GM19395 (cell line): ENCODE measurements at regions not wholly inside any gene's neighbourhood (a gene's known extent, or its start where the extent isn't known, plus 50 kb on each side); places are given as distances from the start of the nearest gene placed in this dataset.

Source experiments
- ATAC-seq: cut with Tn5 transposase; IDR thresholded peaks from one replicate; pipeline ENCODE4 v1.9.1; 2021; ENCODE audit warnings: mild to moderate bottlenecking, moderate library complexity; ENCODE audit not compliant: unreplicated experiment

- no peak for ATAC-seq
These were observed 111.0 kb downstream of the IRX5 start for GRCh38 chr16:55041540-55042234.

DNA sequence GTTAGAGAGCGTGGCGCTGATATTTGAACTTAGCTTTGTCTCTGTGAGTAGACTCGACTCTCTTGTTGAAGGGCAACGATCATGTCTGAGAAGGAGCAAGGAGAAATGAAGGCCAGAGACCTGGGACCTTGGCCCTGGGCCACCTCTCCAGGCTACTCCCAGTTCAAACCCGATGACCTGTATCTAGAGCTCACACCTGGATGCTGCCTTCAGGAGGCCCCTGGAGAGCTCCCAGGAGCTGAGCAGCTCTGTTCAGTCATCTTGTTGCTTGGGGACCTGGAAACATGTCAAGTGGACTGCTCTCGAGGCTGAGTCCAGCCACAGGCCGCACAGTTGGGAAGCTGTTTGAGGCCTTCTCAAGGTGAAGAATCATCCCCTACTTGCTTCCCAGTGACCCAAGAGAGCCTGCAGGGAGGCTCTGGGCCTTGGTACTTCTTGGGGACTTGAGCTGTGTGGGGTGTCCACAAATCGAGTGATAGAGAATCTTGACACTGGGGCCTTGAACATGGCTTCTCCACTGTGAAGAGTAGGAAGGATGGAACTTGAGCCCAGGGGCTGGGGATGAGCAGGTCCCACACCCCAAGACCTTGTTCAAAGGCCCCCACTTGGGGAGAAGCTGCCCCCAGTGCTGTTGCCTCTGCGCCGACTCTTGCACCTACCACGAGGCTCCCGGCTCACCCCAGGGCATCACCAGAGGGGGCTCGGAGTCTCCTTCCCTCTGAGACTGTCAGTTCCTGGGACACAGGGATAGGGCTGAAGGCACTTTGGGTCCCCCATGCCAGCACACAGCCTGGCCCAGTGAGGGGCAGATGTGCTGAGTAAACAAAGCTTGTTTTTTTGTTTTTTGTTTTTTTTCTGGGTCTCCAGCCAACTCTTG lies 112.1 kb downstream of the IRX5 start:
- ATAC-seq, result no peak

DNA sequence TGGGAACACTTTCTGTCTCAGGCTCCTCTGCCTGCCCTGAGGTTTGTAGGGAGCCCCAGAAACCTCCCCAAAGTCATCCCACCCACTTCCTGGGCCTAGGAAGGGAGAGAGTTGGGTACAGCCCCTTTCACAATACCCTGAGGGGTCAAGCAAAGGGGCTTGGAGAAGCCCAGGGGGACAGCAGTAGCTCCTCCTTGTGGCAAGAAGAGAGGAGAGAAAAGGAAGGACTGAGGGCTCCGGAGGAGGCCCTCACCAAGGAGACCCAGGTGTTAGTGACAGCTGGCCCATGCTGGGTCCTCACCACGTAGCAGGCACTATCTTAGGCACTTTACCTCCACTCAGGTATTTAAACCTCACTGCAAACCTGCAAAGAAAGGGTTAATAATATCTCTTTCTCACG lies 112.8 kb downstream of the IRX5 start:
- no peak for ATAC-seq

DNA sequence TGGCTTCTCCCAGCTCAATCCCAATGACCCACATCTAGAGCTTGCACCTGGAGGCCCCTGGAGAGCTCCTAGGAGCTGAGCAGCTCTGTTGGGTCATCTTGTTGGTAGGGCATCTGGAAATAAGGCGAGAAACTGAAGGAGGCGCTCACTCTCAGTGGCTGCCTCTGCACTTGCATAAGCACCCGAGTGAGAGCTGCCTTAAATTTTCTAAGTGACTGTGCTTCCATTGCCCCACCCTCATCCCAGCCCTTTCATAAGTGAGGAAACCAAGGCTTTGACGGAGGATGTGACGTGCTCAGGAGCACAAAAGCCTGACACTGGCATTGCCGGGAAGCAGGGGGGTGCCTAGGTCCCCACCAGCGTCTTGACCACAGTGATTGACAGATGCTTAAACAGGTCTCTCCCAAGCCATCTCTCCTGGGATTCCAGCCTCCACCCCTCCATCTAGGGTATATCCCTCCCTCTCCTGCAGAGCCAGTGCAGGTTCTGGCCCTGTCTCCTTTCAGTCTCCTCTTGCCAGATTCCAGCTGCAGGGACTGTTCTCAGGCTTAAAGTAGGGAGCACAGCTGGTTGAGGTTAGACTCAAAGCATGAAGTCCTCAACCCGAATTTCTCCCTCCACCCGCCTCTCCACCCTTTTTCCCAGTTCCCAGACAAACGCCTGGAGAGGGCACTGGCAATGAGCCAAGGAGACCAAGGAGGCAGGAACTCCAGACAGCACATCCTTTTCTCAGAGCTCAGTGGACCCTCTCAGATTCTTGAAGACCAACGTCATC lies 113.7 kb downstream of the IRX5 start:
- ATAC-seq, result no peak

DNA sequence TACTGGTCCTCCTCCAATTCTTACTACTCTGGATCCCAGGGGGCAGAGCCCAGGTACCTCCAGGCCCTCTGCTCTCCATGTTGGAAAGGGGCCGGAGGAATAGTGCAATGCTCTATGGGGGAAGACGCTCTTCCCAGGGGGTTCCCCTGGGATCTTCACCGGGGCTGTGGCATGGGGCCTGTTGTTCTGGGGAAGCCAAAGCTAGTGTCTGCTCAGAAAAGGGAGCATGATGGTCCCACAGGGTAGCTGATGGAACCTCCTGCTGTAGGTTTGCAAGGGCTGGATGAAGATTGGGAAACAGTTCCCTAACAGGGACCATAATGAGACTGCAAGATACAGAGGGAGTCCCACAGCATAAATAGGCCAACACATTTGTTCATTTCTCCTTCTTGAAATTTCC lies 114.7 kb downstream of the IRX5 start:
- no peak for ATAC-seq

GRCh38 chr16:55045756-55046460 lies 115.2 kb downstream of the IRX5 start:
- no peak for ATAC-seq

DNA sequence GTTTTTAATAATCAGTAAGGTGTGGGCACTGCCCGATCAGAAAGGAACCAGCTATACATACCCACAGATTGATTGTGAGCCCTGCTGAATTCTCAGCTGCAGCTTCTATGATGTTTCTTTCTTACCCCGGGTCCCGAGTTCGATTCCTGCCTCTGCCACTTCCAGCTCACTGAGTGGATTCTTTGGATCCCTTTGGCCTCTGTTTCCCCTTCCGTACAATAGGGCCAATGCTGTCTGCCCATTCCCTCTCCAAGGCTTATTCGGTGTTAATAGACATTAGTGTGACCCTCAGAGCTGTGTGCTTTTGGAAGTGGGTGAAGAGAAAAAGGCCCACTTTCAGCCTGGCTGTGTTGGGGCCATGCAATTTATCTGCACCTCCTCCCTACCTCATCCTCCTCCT lies 115.8 kb downstream of the IRX5 start:
- ATAC-seq, result no peak

GRCh38 chr16:55046916-55047315 lies 116.3 kb downstream of the IRX5 start:
- no peak for ATAC-seq

DNA sequence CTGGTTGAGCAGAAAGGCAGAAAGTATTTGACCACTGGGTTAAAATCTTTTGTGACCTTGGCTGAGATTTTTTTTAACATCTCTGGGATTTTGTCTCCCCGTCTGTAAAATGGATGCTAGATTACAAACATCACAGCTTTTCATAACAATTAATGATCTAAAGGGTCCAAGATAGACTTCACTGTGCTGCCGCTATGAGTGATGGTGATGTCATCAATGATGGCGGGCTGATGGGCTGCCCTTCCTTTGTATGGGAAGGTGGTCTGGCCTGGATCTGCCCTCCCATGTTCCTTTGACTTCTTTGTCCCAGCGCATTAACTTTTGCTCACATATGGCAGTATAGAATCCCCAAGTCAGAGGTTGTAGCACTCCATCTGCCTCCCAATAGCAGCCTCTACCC lies 116.7 kb downstream of the IRX5 start:
- no peak for ATAC-seq

- no peak for ATAC-seq
These were observed 117.3 kb downstream of the IRX5 start for GRCh38 chr16:55047903-55048497.

DNA sequence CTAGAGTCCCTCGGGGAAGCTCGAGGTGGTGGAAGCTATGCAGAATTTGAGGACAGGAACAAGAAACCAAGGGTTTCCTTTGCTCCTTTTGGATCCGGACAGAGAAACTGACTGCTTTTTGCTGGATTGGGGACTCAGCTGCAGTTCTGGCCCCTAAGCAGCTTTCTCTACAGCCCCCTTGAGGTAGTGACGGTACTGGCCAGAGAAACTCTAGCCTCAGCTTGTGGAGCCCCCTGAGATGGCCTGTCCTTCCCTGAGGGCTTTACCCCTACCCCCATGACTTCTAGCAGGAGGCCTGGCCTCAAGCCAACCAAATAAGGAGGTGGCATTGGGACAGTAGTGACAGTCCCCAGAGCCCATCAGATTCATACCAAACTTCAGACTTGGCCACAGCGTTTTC lies 118.1 kb downstream of the IRX5 start:
- no peak for ATAC-seq

- no peak for ATAC-seq
These were observed 121.1 kb downstream of the IRX5 start for GRCh38 chr16:55051571-55052347.

- ATAC-seq, result no peak
These were observed 121.7 kb downstream of the IRX5 start for GRCh38 chr16:55052348-55052734.

DNA sequence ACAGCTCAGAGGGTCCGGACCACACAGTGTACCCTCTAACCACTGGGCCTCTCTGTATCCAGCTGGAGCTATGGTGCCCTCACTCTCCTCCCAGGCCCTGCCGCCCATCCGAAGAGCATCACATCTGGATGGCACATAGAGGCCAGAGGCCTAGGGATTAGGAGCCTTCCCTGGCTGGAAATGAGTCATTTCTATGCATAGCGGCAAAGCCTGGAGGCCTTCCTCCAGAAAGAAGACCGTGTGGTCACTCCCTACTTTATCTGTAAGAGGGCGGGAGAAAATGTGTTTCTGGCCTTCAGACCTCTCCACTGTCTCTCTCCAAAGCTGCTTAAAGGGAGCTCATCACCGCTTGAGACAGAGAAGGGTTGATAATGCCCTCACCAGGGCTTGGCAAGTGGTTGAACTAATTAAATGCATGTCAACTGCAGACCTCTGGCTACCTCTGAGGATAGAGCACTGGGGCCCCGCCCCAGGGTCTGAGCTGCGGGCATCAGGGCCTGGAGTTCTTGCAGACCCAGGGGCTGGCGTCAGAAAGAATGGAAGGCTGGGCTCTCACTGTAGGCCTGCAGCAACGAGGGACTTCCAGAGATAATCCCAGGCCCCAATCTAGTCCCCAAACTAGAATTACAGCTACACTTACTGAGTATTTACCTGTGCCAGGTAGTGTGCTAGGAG lies 122.2 kb downstream of the IRX5 start:
- no peak for ATAC-seq

- ATAC-seq, result no peak
These were observed 124.6 kb downstream of the IRX5 start for GRCh38 chr16:55055262-55055661.

DNA sequence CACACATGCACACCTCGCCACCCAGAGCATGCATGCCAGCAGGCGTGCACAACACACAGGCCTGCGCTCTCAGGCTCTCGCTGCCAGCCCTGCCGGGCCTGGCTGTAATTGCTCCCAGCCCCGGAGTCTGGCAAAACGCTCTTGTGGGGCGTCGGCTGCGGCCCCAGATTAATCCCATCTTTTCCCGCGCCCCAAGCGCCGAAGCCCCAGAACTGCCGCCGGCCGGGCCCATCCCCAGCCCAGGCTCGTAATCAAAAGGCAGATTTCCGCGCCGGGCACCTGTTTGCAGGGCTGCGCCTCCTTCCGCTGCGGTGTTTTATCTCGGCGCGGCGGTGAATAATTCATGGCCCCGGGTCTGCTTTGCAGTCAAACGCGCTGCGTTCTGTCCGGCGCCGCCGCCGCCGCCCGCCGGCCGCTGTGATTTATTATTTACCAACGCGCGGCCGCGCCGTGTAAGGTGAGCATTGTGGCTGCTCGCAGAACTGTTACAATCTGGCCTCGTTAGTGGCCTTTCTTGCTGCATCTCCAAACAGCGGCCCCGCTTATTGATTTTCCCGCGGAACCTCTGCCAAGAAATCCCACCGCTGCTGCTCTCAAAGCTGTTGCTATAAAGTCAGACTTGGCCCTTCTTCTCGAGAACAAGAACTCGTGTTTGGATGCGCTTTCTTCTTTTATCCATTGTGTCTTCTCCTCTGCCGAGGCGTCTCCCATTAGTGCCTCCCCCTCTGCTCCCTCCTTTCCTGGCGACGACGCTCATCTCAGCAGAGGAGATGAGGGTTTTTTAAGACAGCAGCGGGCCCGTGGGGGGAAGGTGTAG lies 126.1 kb downstream of the IRX5 start:
- ATAC-seq, result no peak

DNA sequence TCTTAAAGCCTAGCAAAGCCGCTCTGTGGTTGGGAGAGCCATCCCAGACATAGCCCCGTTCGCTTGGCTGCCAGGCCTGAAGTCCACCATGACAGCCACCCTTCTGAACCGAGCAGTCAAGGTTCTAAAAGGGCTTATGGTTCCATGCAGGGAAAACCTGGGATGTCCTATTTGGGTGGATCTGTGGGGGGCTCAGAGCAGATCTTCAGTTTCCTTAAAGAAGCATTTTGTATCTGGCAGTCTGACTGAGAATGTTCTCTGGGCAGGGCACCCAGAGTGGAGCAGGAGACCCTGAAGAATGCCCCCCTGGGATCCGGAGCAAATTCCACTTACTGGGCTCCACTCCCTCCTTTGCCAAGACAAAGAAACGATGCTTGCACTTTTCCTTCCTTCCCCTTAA lies 127.2 kb downstream of the IRX5 start:
- no peak for ATAC-seq

DNA sequence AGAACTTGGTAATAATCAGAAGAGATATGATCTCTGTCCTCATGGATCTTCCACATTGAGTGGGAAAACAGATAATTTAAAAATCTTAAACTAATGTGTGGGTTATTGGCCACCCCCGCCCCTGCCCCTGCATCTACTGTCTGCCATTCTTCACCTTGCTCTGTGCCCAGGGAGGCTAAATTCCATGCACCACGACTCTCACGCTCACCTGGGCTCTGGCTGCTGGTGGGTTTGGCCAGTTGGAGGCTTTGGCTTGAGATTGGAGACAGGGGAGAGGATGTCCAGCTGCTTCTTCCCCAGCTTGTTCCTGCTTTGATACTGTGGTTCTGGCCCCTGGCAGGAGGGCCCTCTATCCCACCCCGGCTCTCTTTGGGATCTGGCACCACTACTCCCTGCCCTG lies 127.9 kb downstream of the IRX5 start:
- ATAC-seq, result no peak
